NB4 (cell line): ENCODE measurements at regions not wholly inside any gene's neighbourhood (a gene's known extent, or its start where the extent isn't known, plus 50 kb on each side); places are given as distances from the start of the nearest gene placed in this dataset.

Experiments
- CTCF ChIP-seq: IDR thresholded peaks from one replicate; pipeline ENCODE4 v1.5.1; 2012; ENCODE audit warnings: low read depth, low read length
- POLR2A ChIP-seq: IDR thresholded peaks from 2 replicates; pipeline ENCODE4 v1.6.1; 2011; ENCODE audit warnings: mild to moderate bottlenecking; ENCODE audit not compliant: insufficient read length; ENCODE audit errors: extremely low read depth
- TF ChIP-seq, protein P1 (sequence below): IDR thresholded peaks from 2 replicates; pipeline ENCODE4 v1.6.1; 2011; ENCODE audit warnings: low read depth, low read length

DNA sequence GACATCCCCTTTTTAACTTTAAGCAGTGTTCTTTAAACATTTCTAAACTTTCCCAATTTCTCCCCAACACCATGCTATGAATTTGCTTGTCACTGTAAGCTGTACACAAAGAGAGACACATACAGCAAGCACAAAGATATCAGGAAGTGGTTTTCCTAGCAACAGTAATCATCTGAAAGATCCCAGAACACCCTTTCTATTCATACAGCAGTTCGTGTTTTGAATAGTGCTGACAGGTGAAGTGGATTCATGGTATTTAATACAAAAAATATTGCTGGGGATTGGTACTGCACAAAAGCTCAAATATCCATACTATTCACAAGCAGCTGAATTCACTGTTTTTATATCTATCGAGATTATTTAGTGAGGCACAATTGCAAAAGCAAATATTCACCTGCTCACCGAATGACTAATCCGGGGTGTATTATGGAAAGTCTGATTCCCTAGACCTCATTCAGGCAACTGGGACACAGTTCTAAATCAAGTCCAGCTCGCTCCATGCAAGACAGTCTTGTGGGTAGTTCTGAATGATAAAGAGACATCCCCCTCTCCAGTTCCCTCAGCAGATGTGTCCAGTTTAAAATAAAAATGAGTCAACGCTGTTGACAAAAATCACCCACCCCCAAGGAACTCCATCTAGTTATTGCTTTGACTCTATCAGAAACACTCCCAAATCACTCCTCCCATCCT is 107.1 kb upstream of the TSHZ2 start:
- no peak for TF ChIP-seq POLR2A
- no peak for TF ChIP-seq CTCF
- TF ChIP-seq, protein P1, sequence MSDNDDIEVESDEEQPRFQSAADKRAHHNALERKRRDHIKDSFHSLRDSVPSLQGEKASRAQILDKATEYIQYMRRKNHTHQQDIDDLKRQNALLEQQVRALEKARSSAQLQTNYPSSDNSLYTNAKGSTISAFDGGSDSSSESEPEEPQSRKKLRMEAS = no peak
